HepG2 (cell line): ENCODE measurements at regions not wholly inside any gene's neighbourhood (a gene's known extent, or its start where the extent isn't known, plus 50 kb on each side); places are given as distances from the start of the nearest gene placed in this dataset.

Experiments used
- ELF4 ChIP-seq: sonication (generic); formaldehyde crosslinking; IDR thresholded peaks from 2 replicates; pipeline ENCODE4 v1.5.0; 2020; ENCODE audit warnings: missing genetic modification reagents, mild to moderate bottlenecking, moderate library complexity, borderline replicate concordance
- FLYWCH1 ChIP-seq: sonication (generic); formaldehyde crosslinking; IDR thresholded peaks from 2 replicates; pipeline ENCODE4 v1.8.1; 2023; ENCODE audit warnings: mild to moderate bottlenecking, missing genetic modification reagents
- FOXM1 ChIP-seq: sonication (generic); formaldehyde crosslinking; IDR thresholded peaks from 2 replicates; pipeline ENCODE4 v1.5.0; 2020; ENCODE audit warnings: missing genetic modification reagents
- HES4 ChIP-seq: sonication (generic); formaldehyde crosslinking; IDR thresholded peaks from 2 replicates; pipeline ENCODE4 v1.9.0; 2021; ENCODE audit warnings: mild to moderate bottlenecking, missing genetic modification reagents, borderline replicate concordance
- HNRNPL ChIP-seq: fragments of 200-400 bp; formaldehyde crosslinking; IDR thresholded peaks from 2 replicates; pipeline ENCODE4 v1.6.1; 2017; ENCODE audit warnings: mild to moderate bottlenecking, low read depth, low read length
- KDM4B ChIP-seq: sonication (generic); formaldehyde crosslinking; IDR thresholded peaks from 2 replicates; pipeline ENCODE4 v1.4.0; 2020; ENCODE audit warnings: missing genetic modification reagents
- KLF9 ChIP-seq: IDR thresholded peaks from 2 replicates; pipeline ENCODE4 v1.6.1; 2016; ENCODE audit warnings: low read depth
- MBNL3 ChIP-seq: fragments of 250-450 bp; sonication (Bioruptor Pico); conservative IDR thresholded peaks from 2 replicates; pipeline ENCODE4 v1.8.0; 2022; ENCODE audit warnings: mild to moderate bottlenecking, inconsistent platforms
- NKX3-1 ChIP-seq: sonication (generic); formaldehyde crosslinking; IDR thresholded peaks from 2 replicates; pipeline ENCODE4 v1.5.0; 2020; ENCODE audit warnings: missing genetic modification reagents
- NR2F2 ChIP-seq: IDR thresholded peaks from 2 replicates; pipeline ENCODE4 v1.6.1; 2012; ENCODE audit warnings: low read depth, inconsistent platforms, borderline replicate concordance
- PAX8 ChIP-seq: sonication (generic); formaldehyde crosslinking; IDR thresholded peaks from 2 replicates; pipeline ENCODE4 v1.8.0; 2022; ENCODE audit warnings: mild to moderate bottlenecking, missing genetic modification reagents, borderline replicate concordance
- RBFOX2 ChIP-seq: fragments of 200-400 bp; formaldehyde crosslinking; IDR thresholded peaks from 2 replicates; pipeline ENCODE4 v1.6.1; 2017; ENCODE audit warnings: low read depth, mild to moderate bottlenecking, low read length
- RFX5 ChIP-seq: IDR thresholded peaks from 2 replicates; pipeline ENCODE4 v1.6.1; 2011; ENCODE audit warnings: low read depth, low read length, improper control_type of control experiment
- ZBTB3 ChIP-seq: sonication (generic); formaldehyde crosslinking; IDR thresholded peaks from 2 replicates; pipeline ENCODE4 v1.4.0; 2020; ENCODE audit warnings: low read depth, mild to moderate bottlenecking, moderate library complexity, missing genetic modification reagents, borderline replicate concordance
- ZBTB7A ChIP-seq: sonication (generic); formaldehyde crosslinking; IDR thresholded peaks from 2 replicates; pipeline ENCODE4 v1.8.0; 2022; ENCODE audit warnings: mild to moderate bottlenecking, missing genetic modification reagents
- ZMAT3 ChIP-seq: sonication (generic); formaldehyde crosslinking; conservative IDR thresholded peaks from 2 replicates; pipeline ENCODE4 v1.7.0; 2021; ENCODE audit warnings: missing genetic modification reagents
- ZNF234 ChIP-seq: sonication (generic); formaldehyde crosslinking; conservative IDR thresholded peaks from 2 replicates; pipeline ENCODE4 v1.5.1; 2020; ENCODE audit warnings: mild to moderate bottlenecking, missing genetic modification reagents
- ZNF562 ChIP-seq: sonication (generic); formaldehyde crosslinking; IDR thresholded peaks from 2 replicates; pipeline ENCODE4 v1.8.0; 2022; ENCODE audit warnings: missing genetic modification reagents, borderline replicate concordance
- ZNF841 ChIP-seq: sonication (generic); formaldehyde crosslinking; IDR thresholded peaks from 2 replicates; pipeline ENCODE4 v1.8.1; 2023; ENCODE audit warnings: missing genetic modification reagents, borderline replicate concordance
- ZSCAN12 ChIP-seq: sonication (generic); formaldehyde crosslinking; IDR thresholded peaks from 2 replicates; pipeline ENCODE4 v1.9.0; 2021; ENCODE audit warnings: mild to moderate bottlenecking, missing genetic modification reagents
- TF ChIP-seq, protein P1 (sequence below): sonication (generic); formaldehyde crosslinking; conservative IDR thresholded peaks from 2 replicates; pipeline ENCODE4 v1.5.0; 2020; ENCODE audit warnings: missing genetic modification reagents
- TF ChIP-seq, protein P2 (sequence below): sonication (generic); formaldehyde crosslinking; IDR thresholded peaks from 2 replicates; pipeline ENCODE4 v1.4.0; 2020; ENCODE audit warnings: missing genetic modification reagents, borderline replicate concordance
- TF ChIP-seq, protein P3 (sequence below): sonication (generic); formaldehyde crosslinking; IDR thresholded peaks from 2 replicates; pipeline ENCODE4 v1.8.1; 2023; ENCODE audit warnings: mild to moderate bottlenecking, inconsistent platforms, moderate library complexity, missing genetic modification reagents, borderline replicate concordance
- TF ChIP-seq, protein P4 (sequence below): sonication (generic); formaldehyde crosslinking; IDR thresholded peaks from 2 replicates; pipeline ENCODE4 v1.8.0; 2022; ENCODE audit warnings: mild to moderate bottlenecking, missing genetic modification reagents, borderline replicate concordance
- TF ChIP-seq, protein P5 (sequence below): sonication (generic); formaldehyde crosslinking; IDR thresholded peaks from 2 replicates; pipeline ENCODE4 v1.4.0; 2020; ENCODE audit warnings: missing genetic modification reagents

DNA sequence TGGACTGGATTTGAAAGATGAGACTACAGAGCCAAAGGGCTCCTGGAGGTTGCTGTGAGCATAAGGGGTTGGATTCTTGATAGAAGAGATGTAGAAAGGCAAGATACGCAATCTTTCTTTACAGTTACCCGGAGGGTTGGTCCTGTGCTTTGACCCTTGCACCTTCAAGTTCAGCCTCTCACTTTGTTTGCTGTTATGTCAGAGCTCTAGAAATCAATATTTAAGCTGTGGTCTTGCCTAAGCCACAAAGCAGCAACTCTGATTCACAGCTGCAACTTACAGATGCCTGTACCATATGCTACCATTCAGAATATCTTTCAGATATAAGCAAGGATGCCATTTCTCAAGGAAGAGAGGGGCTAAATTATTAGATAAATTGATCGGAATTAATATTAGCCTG lies 943.1 kb upstream of the LRRTM1 start (continued):
- no peak for TF ChIP-seq HNRNPL
- TF ChIP-seq MBNL3 (CRISPR knock-in tag), result no peak
- TF ChIP-seq, protein P1, sequence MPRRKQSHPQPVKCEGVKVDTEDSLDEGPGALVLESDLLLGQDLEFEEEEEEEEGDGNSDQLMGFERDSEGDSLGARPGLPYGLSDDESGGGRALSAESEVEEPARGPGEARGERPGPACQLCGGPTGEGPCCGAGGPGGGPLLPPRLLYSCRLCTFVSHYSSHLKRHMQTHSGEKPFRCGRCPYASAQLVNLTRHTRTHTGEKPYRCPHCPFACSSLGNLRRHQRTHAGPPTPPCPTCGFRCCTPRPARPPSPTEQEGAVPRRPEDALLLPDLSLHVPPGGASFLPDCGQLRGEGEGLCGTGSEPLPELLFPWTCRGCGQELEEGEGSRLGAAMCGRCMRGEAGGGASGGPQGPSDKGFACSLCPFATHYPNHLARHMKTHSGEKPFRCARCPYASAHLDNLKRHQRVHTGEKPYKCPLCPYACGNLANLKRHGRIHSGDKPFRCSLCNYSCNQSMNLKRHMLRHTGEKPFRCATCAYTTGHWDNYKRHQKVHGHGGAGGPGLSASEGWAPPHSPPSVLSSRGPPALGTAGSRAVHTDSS (CRISPR knock-in tag), result no peak
- TF ChIP-seq HES4 (CRISPR knock-in tag), result no peak
- TF ChIP-seq FOXM1, result no peak
- TF ChIP-seq, protein P2, sequence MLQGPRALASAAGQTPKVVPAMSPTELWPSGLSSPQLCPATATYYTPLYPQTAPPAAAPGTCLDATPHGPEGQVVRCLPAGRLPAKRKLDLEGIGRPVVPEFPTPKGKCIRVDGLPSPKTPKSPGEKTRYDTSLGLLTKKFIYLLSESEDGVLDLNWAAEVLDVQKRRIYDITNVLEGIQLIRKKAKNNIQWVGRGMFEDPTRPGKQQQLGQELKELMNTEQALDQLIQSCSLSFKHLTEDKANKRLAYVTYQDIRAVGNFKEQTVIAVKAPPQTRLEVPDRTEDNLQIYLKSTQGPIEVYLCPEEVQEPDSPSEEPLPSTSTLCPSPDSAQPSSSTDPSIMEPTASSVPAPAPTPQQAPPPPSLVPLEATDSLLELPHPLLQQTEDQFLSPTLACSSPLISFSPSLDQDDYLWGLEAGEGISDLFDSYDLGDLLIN, result no peak
- TF ChIP-seq, protein P3, sequence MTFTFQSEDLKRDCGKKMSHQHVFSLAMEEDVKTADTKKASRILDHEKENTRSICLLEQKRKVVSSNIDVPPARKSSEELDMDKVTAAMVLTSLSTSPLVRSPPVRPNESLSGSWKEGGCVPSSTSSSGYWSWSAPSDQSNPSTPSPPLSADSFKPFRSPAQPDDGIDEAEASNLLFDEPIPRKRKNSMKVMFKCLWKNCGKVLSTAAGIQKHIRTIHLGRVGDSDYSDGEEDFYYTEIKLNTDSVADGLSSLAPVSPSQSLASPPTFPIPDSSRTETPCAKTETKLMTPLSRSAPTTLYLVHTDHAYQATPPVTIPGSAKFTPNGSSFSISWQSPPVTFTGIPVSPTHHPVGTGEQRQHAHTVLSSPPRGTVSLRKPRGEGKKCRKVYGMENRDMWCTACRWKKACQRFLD (CRISPR knock-in tag), result no peak
- TF ChIP-seq PAX8 (CRISPR knock-in tag), result no peak
- TF ChIP-seq, protein P4, sequence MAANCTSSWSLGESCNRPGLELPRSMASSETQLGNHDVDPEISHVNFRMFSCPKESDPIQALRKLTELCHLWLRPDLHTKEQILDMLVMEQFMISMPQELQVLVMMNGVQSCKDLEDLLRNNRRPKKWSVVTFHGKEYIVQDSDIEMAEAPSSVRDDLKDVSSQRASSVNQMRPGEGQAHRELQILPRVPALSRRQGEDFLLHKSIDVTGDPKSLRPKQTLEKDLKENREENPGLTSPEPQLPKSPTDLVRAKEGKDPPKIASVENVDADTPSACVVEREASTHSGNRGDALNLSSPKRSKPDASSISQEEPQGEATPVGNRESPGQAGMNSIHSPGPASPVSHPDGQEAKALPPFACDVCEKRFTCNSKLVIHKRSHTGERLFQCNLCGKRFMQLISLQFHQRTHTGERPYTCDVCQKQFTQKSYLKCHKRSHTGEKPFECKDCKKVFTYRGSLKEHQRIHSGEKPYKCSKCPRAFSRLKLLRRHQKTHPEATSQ, result no peak
- TF ChIP-seq ZNF562 (CRISPR knock-in tag), result no peak
- no peak for TF ChIP-seq RFX5
- TF ChIP-seq ZMAT3 (CRISPR knock-in tag), result no peak
- TF ChIP-seq NR2F2, result peak; percentile 64
- TF ChIP-seq NKX3-1 (CRISPR knock-in tag), result no peak
- TF ChIP-seq ZSCAN12, result no peak
- TF ChIP-seq ZBTB7A (CRISPR knock-in tag), result no peak
- TF ChIP-seq ZNF841, result no peak
- TF ChIP-seq FLYWCH1 (CRISPR knock-in tag), result no peak
- TF ChIP-seq ELF4 (CRISPR knock-in tag), result no peak
- no peak for TF ChIP-seq KLF9 (CRISPR knock-in tag)
- TF ChIP-seq, protein P5, sequence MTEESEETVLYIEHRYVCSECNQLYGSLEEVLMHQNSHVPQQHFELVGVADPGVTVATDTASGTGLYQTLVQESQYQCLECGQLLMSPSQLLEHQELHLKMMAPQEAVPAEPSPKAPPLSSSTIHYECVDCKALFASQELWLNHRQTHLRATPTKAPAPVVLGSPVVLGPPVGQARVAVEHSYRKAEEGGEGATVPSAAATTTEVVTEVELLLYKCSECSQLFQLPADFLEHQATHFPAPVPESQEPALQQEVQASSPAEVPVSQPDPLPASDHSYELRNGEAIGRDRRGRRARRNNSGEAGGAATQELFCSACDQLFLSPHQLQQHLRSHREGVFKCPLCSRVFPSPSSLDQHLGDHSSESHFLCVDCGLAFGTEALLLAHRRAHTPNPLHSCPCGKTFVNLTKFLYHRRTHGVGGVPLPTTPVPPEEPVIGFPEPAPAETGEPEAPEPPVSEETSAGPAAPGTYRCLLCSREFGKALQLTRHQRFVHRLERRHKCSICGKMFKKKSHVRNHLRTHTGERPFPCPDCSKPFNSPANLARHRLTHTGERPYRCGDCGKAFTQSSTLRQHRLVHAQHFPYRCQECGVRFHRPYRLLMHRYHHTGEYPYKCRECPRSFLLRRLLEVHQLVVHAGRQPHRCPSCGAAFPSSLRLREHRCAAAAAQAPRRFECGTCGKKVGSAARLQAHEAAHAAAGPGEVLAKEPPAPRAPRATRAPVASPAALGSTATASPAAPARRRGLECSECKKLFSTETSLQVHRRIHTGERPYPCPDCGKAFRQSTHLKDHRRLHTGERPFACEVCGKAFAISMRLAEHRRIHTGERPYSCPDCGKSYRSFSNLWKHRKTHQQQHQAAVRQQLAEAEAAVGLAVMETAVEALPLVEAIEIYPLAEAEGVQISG, result no peak
- no peak for TF ChIP-seq ZBTB3 (CRISPR knock-in tag)
- TF ChIP-seq RBFOX2, result no peak
- no peak for TF ChIP-seq ZNF234 (CRISPR knock-in tag)
- TF ChIP-seq KDM4B (CRISPR knock-in tag), result no peak
